Gastroesophageal sphincter (tissue), 4 donors: ENCODE measurements at regions not wholly inside any gene's neighbourhood (a gene's known extent, or its start where the extent isn't known, plus 50 kb on each side); places are given as distances from the start of the nearest gene placed in this dataset.

ENCODE experiments used
- ATAC-seq: fragments of 150-250 bp; one replicate; pipeline ENCODE4 v1.9.1; 2016; ENCODE audit warnings: mild to moderate bottlenecking, moderate library complexity
- H3K27ac ChIP-seq, 4 donors: fragments of 200-600 bp; sonication (generic) in 3 of 4; 1 replicate in 3 of 4; 2 replicates in 1 of 4; pipeline ENCODE4 v1.5.1; 2016 to 2019
- H3K27me3 ChIP-seq: fragments of 200-600 bp; sonication (generic); one replicate; pipeline ENCODE4 v1.5.1; 2019
- H3K36me3 ChIP-seq, 2 donors: fragments of 200-600 bp; sonication (generic); one replicate each; pipeline ENCODE4 v1.5.1; 2019; ENCODE audit warnings: control low read depth in 1 of 2
- H3K4me1 ChIP-seq, 3 donors: fragments of 200-600 bp; sonication (generic); 1 replicate in 2 of 3; 2 replicates in 1 of 3; pipeline ENCODE4 v1.5.1; 2016 to 2019; ENCODE audit warnings: control low read depth in 2 of 3
- H3K4me3 ChIP-seq, 2 donors: fragments of 200-600 bp; sonication (generic); one replicate each; pipeline ENCODE4 v1.5.1; 2019; ENCODE audit warnings: mild to moderate bottlenecking in 1 of 2, moderate library complexity in 1 of 2
- H3K9me3 ChIP-seq, 3 donors: fragments of 200-600 bp; sonication (generic); one replicate each; pipeline ENCODE4 v1.5.1; 2017 to 2019; ENCODE audit warnings: control low read depth in 2 of 3
- CTCF ChIP-seq, 4 experiments: fragments of 200-600 bp in 2 of 4; fragments of 450-650 bp in 2 of 4; sonication (generic) in 1 of 4; IDR thresholded peaks; one replicate each; pipeline ENCODE4 v1.5.1; 2017 to 2019; ENCODE audit warnings: antibody characterized with exemption in 4 of 4, mild to moderate bottlenecking in 2 of 4, moderate library complexity in 2 of 4
- EP300 ChIP-seq: sonication (generic); formaldehyde crosslinking; IDR thresholded peaks from one replicate; pipeline ENCODE4 v1.6.1; 2017; ENCODE audit warnings: antibody characterized with exemption, mild to moderate bottlenecking
- POLR2A ChIP-seq, 2 donors: fragments of 450-650 bp; IDR thresholded peaks; one replicate each; pipeline ENCODE4 v1.6.1; 2017; ENCODE audit warnings: antibody characterized with exemption in 2 of 2, mild to moderate bottlenecking in 2 of 2, moderate library complexity in 1 of 2
- POLR2AphosphoS5 ChIP-seq: sonication (generic); formaldehyde crosslinking; IDR thresholded peaks from one replicate; pipeline ENCODE4 v1.6.1; 2017; ENCODE audit warnings: antibody characterized with exemption
- WGBS, 2 donors: methylation state at CpG; one replicate each; pipeline ENCODE4 v1.1.5; 2018; ENCODE audit warnings: low coverage in 1 of 2; 5-methylcytosine and 5-hydroxymethylcytosine counted together

- 25% methylated on average over 1 of the region's 1 CpG; no CpG with 5 or more reads in 1 of the 2 donors for WGBS, 2 donors
- TF ChIP-seq EP300, result no peak
- no peak for TF ChIP-seq POLR2A (IDR thresholded peaks at IDR 0.05)
- TF ChIP-seq CTCF (IDR thresholded peaks at IDR 0.05), result no peak
- no peak for TF ChIP-seq POLR2AphosphoS5
- H3K4me1 ChIP-seq, result no peaks in the 10 kb centered on the region
Measured at GRCh38 chr11:92580908-92581307, 356.3 kb downstream of the FAT3 start.

GRCh38 chr11:92588393-92588792, 363.8 kb downstream of the FAT3 start:
- ATAC-seq, result no peak
- Histone ChIP-seq H3K9me3 (no peaks in the 10 kb centered on the region), H3K27me3 (no peaks in the 10 kb centered on the region), H3K4me3 (no peak overlapping the region), H3K4me1 (no peaks in the 10 kb centered on the region), H3K27ac (no peak overlapping the region), H3K36me3 (no peaks in the 10 kb centered on the region)
- TF ChIP-seq POLR2A (IDR thresholded peaks at IDR 0.05) (no peak), POLR2AphosphoS5 (no peak), EP300 (no peak), CTCF (IDR thresholded peaks at IDR 0.05) (no peak)

More at GRCh38 chr11:92580908-92581307, 356.3 kb downstream of the FAT3 start:
- H3K27ac ChIP-seq, result no peak overlapping the region
- H3K9me3 ChIP-seq, result no peaks in the 10 kb centered on the region
- no peak for ATAC-seq
- H3K4me3 ChIP-seq, result no peak overlapping the region
- no peaks in the 10 kb centered on the region for H3K36me3 ChIP-seq
- no peaks in the 10 kb centered on the region for H3K27me3 ChIP-seq

GRCh38 chr11:92589512-92589911, 364.9 kb downstream of the FAT3 start:
- Histone ChIP-seq H3K4me1 (no peaks in the 10 kb centered on the region), H3K27me3 (no peaks in the 10 kb centered on the region), H3K36me3 (no peaks in the 10 kb centered on the region), H3K27ac (no peak overlapping the region), H3K9me3 (no peaks in the 10 kb centered on the region), H3K4me3 (no peak overlapping the region)
- ATAC-seq, result no peak
- TF ChIP-seq EP300, result no peak
- no peak for TF ChIP-seq POLR2AphosphoS5
- 93% methylated on average over 3 of the region's 3 CpGs; no CpG with 5 or more reads in 1 of the 2 donors for WGBS, 2 donors

- WGBS, 2 donors, result 66 to 75% methylated on average over 2 of the region's 2 CpGs
- H3K36me3 ChIP-seq, result no peaks in the 10 kb centered on the region
- ATAC-seq, result no peak
Measured at GRCh38 chr11:92591521-92591920, 366.9 kb downstream of the FAT3 start.

GRCh38 chr11:92594251-92594650, 369.6 kb downstream of the FAT3 start:
- no peak for TF ChIP-seq CTCF (IDR thresholded peaks at IDR 0.05)
- TF ChIP-seq POLR2A (IDR thresholded peaks at IDR 0.05), result no peak
- no peak for TF ChIP-seq EP300
- TF ChIP-seq POLR2AphosphoS5, result no peak
- no peaks in the 10 kb centered on the region for H3K9me3 ChIP-seq
- H3K27ac ChIP-seq, result no peak overlapping the region
- H3K4me3 ChIP-seq, result no peak overlapping the region
- no peak for ATAC-seq
- H3K36me3 ChIP-seq, result no peaks in the 10 kb centered on the region
- no peaks in the 10 kb centered on the region for H3K27me3 ChIP-seq
- no peaks in the 10 kb centered on the region for H3K4me1 ChIP-seq

More at GRCh38 chr11:92591521-92591920, 366.9 kb downstream of the FAT3 start:
- TF ChIP-seq POLR2A (IDR thresholded peaks at IDR 0.05) (no peak), CTCF (IDR thresholded peaks at IDR 0.05) (no peak), POLR2AphosphoS5 (no peak), EP300 (no peak)
- Histone ChIP-seq H3K27ac (no peak overlapping the region), H3K9me3 (no peaks in the 10 kb centered on the region), H3K4me3 (no peak overlapping the region), H3K27me3 (no peaks in the 10 kb centered on the region), H3K4me1 (no peaks in the 10 kb centered on the region)

- H3K4me1 ChIP-seq, result no peaks in the 10 kb centered on the region
- H3K36me3 ChIP-seq, result no peaks in the 10 kb centered on the region
- H3K9me3 ChIP-seq, result no peaks in the 10 kb centered on the region
- no peaks in the 10 kb centered on the region for H3K27me3 ChIP-seq
- H3K27ac ChIP-seq, result no peak overlapping the region
- H3K4me3 ChIP-seq, result no peak overlapping the region
- 29% methylated on average over 1 of the region's 1 CpG; no CpG with 5 or more reads in 1 of the 2 donors for WGBS, 2 donors
- no peak for ATAC-seq
- no peak for TF ChIP-seq POLR2A (IDR thresholded peaks at IDR 0.05)
- no peak for TF ChIP-seq CTCF (IDR thresholded peaks at IDR 0.05)
- no peak for TF ChIP-seq POLR2AphosphoS5
- TF ChIP-seq EP300, result no peak
Measured at GRCh38 chr11:92595052-92595451, 370.4 kb downstream of the FAT3 start.
